GM10266 (cell line): ENCODE measurements at regions not wholly inside any gene's neighbourhood (a gene's known extent, or its start where the extent isn't known, plus 50 kb on each side); places are given as distances from the start of the nearest gene placed in this dataset.

Experiments used
- DNase-seq: peaks from one replicate; pipeline ENCODE4 v3.0.0; 2012; ENCODE audit errors: extremely low spot score
- CTCF ChIP-seq: IDR thresholded peaks from 2 replicates; pipeline ENCODE4 v1.5.1; 2012; ENCODE audit warnings: mild to moderate bottlenecking, low read depth; ENCODE audit not compliant: control insufficient read depth, insufficient read depth; ENCODE audit errors: missing control alignments

GRCh38 chr10:111478651-111479050, 401.8 kb downstream of the ADRA2A start:
- DNase-seq, result no peak
- no peak for TF ChIP-seq CTCF

- TF ChIP-seq CTCF, result no peak
- DNase-seq, result no peak
Measured at GRCh38 chr10:111479966-111480365, 403.1 kb downstream of the ADRA2A start.

- no peak for TF ChIP-seq CTCF
- DNase-seq, result no peak
Measured at GRCh38 chr10:111481261-111481826, 404.5 kb downstream of the ADRA2A start.

- TF ChIP-seq CTCF, result no peak
- DNase-seq, result no peak
Measured at GRCh38 chr10:111481866-111482265, 405.0 kb downstream of the ADRA2A start.

GRCh38 chr10:111482621-111483216, 405.9 kb downstream of the ADRA2A start:
- no peak for DNase-seq

GRCh38 chr10:111485767-111486166, 408.9 kb downstream of the ADRA2A start:
- DNase-seq, result no peak
- no peak for TF ChIP-seq CTCF

More at GRCh38 chr10:111482621-111483216, 405.9 kb downstream of the ADRA2A start:
- TF ChIP-seq CTCF, result no peak

- DNase-seq, result no peak
- no peak for TF ChIP-seq CTCF
Measured at GRCh38 chr10:111486346-111486745, 409.5 kb downstream of the ADRA2A start.
